ENCODE measurements at regions not wholly inside any gene's neighbourhood (a gene's known extent, or its start where the extent isn't known, plus 50 kb on each side); places are given as distances from the start of the nearest gene placed in this dataset.

DNA sequence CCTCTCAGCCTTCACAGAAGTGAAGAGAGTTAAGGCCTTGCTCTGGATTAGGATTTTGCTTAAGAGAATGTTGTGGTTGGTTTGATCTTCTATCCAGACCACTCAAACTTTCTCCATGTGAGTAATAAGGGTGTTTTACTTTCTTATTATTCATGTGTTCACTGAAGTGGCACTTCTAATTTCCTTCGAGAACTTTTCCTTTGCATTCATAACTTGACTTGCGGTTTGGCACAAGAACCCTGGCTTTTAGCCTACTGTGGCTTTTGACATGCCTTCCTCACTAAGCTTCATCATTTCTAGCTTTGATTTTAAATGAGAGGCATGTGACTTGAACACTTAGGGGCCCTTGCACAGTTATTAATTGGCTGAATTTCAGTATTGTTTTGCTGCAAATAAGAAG is 166.1 kb upstream of the OPRM1 start:
- TF ChIP-seq, protein P1, sequence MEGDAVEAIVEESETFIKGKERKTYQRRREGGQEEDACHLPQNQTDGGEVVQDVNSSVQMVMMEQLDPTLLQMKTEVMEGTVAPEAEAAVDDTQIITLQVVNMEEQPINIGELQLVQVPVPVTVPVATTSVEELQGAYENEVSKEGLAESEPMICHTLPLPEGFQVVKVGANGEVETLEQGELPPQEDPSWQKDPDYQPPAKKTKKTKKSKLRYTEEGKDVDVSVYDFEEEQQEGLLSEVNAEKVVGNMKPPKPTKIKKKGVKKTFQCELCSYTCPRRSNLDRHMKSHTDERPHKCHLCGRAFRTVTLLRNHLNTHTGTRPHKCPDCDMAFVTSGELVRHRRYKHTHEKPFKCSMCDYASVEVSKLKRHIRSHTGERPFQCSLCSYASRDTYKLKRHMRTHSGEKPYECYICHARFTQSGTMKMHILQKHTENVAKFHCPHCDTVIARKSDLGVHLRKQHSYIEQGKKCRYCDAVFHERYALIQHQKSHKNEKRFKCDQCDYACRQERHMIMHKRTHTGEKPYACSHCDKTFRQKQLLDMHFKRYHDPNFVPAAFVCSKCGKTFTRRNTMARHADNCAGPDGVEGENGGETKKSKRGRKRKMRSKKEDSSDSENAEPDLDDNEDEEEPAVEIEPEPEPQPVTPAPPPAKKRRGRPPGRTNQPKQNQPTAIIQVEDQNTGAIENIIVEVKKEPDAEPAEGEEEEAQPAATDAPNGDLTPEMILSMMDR (IDR thresholded peaks at IDR 0.05), result no peak
- TF ChIP-seq EZH2 (IDR thresholded peaks at IDR 0.05; ENCODE audit: borderline replicate concordance, insufficient read depth, low read depth, low read length, poor library complexity, severe bottlenecking), result no peak
